Midbrain (tissue), 1 donor: ENCODE measurements at regions not wholly inside any gene's neighbourhood (a gene's known extent, or its start where the extent isn't known, plus 50 kb on each side); places are given as distances from the start of the nearest gene placed in this dataset.
A peak's percentile ranks its signal among the peaks of the same experiment; 100 is the strongest.

Experiments
- DNase-seq: peaks from one replicate; lab custom pipeline; 2025; lab: John Stamatoyannopoulos, UW

- no peak for DNase-seq
These were observed 185.7 kb upstream of the TOPAZ1 start for GRCh38 chr3:44055951-44056350.

DNA sequence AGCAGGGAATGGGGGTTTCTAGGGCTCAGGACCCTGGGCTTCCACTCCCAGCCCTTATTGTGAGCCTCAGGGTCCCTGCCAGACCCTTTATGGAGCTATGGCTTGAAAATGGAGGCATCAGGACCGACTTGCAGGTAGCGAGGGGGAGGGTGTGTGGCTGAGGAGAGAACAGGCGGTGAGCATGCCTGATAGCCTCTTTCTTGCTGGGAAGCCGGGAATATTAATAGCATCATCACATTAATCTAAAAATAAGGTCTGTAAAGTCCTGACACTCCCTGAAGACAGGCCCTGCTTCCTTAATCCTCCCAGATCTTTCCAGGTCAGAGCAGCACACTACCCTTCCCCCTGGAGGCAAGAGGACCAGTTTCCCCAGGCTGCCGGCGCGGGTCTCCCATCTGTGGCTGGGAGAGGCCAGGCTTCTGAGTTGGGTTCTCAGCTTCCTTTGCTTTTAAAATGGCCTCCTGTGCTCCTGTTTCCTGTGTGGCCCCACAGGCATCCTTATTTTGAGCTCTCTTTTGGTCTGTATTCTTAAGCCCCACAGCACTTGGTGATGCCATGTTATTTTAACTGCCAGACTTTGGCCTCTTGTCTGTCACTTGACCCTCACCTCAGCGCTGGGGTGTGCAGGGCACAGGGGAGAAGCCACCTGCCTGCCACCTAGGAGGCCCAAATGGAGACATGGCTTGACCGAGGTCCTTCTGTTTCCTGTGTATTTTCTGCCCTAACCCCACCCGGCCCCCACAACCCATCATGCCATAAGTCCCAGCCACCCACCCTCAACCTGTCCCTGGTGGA is 185.0 kb upstream of the TOPAZ1 start:
- no peak for DNase-seq

DNA sequence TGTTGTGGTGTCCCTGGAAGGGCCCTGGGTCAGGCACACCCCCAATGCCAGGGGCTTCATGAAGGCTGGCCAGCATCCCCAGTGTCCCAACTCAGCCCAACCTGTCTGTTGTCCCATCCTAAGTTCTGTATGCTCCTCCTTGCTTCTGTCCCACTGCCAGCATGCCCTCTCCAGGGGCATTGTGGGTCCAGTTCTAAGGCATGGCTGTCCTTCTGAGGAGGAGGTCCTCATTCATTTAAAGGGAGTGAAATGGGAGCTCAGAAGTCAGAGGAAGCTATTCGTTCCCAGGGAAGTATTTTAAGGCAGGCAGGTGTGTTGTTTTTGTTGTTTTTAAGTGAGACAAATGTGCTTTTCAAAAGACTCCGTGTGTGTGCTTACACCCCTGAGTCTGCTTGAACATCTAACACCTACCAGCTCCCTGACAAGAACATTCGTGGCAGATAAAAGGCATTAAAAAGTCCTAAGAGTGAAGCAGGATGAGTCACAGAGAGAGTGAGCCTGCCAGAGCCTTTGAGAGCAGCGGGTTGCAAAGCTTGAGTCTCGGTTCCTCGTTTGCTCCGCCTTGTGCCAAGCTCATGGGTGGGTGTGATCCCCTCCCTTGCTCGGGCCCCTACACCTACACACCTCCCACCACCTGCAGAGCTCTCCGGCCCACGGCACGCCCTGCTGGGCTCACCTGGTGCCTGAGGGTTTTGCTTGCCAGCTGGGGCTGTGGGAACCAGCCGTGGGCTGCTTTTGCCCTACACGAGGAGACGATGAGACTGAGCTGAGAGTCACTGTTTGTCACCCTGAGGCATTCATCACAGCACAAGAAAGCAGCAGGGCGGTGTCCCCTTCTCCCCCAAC is 183.4 kb upstream of the TOPAZ1 start:
- no peak for DNase-seq

- no peak for DNase-seq
These were observed 182.8 kb upstream of the TOPAZ1 start for GRCh38 chr3:44058868-44059203.

DNA sequence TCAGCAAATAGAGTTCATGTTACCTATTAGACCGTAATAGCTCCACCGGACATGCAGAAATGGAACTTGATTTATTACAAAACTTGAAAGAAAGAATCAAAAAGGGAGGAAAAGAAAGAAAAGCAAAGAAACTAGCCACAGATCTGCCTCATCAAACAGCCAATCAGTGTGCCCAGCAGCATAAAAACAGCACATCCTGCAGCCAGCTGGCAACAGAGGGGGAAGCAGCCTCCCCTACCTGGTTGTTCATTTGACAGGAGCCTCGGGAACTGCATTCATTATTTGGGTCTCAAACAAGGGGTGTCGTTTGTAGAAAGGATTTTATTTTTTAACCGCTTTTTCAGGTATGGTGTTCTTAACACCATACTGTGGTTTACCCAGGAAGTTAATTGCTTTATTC is 181.5 kb upstream of the TOPAZ1 start:
- DNase-seq, result no peak

GRCh38 chr3:44061268-44061667 is 180.4 kb upstream of the TOPAZ1 start:
- DNase-seq, result no peak

DNA sequence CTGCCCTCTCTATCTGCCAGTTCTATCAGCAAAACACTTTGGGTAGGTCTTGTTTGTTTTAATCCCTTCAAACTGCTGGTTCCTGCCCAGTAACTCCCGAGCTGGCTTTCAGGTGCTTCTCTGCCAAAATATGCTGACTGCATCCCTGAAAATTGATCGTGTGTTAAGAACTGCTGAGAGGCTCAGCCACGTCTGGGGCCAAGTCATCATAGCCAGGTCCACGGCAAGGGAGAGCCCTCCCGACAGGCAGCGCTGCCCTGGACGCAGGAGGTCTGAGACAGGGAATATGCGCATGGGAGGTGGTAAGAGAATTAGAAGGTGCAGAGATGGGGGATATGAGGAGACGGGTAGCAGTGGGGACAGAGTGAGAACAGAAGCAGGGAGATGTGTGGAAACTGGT is 179.7 kb upstream of the TOPAZ1 start:
- no peak for DNase-seq

- DNase-seq, result peak; percentile 6
These were observed 176.2 kb upstream of the TOPAZ1 start for GRCh38 chr3:44065311-44066094.

- DNase-seq, result no peak
These were observed 174.9 kb upstream of the TOPAZ1 start for GRCh38 chr3:44066806-44067205.

DNA sequence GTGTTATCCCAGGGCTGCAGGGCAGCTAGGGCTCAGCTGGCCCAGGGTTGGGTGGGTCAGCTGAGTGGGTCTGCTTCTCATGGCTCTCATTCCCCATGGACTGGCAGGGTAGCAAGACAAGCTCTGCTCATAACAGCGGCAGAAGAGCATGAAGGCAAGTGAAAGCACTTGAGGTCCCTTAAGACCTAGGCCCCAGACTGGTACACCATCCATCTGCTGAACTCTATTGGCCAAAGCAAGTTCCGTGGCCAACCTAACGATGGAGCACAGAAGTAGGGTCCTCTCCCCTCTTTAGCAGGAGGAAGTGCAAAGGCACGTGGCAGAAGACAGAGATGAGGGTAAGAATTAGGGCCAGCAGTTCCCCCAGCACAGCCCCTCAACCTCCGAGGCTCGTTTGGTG is 174.3 kb upstream of the TOPAZ1 start:
- DNase-seq, result no peak

GRCh38 chr3:44068753-44069152 is 172.9 kb upstream of the TOPAZ1 start:
- DNase-seq, result no peak

DNA sequence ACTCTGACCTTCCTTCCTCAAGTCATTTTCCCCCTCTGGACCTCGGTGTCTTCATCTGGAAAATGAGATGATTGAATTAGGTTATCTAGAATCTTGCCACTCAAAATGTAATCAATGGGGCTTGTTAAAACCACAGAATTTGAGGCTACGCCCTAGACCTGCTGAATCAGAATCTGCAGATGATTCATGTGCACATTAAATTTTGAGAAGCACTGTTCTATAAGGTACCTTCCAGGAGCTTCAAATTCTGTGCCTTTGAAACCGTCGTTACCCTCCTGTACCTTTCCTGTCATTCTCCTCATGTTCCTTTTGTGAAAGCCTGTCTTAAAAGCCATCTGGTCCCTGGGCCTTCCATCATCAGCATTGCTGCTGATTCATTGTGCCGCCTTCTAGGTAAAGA is 172.4 kb upstream of the TOPAZ1 start:
- no peak for DNase-seq

DNA sequence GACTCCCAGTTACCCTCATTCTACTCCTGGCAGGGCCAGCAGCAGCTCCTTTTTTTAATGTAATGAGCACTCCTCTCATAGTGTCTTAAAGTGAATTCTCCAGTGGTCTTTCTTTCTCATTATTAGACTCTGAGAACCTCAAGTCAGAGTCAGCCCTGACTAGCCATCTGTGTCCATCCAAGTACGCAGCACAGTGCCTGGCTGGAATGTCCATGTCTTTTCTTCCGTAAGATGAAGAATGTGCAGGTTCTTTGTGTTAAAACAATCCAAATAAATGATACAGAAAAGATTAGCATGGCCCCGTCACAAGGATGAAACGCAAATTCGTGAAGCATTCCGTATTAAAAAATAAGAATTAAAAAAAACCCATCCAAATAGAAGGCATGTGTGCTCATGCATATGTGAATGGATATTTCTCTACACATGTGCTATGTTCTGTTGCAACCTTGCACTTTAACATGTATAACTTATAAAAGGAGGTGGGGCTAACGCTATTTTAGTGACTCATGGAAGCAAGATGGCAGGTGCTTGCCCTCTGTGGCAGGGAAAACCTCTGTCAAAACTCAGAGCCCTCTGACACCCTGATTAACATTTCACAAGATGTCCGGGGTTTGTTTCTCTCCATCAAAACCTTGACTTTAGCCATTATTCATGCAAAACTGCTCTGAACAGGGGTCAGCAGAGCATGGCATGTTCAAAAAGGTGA is 170.7 kb upstream of the TOPAZ1 start:
- DNase-seq, result no peak

GRCh38 chr3:44072601-44073540 is 168.8 kb upstream of the TOPAZ1 start:
- DNase-seq, result no peak

- no peak for DNase-seq
These were observed 167.5 kb upstream of the TOPAZ1 start for GRCh38 chr3:44074181-44074580.

DNA sequence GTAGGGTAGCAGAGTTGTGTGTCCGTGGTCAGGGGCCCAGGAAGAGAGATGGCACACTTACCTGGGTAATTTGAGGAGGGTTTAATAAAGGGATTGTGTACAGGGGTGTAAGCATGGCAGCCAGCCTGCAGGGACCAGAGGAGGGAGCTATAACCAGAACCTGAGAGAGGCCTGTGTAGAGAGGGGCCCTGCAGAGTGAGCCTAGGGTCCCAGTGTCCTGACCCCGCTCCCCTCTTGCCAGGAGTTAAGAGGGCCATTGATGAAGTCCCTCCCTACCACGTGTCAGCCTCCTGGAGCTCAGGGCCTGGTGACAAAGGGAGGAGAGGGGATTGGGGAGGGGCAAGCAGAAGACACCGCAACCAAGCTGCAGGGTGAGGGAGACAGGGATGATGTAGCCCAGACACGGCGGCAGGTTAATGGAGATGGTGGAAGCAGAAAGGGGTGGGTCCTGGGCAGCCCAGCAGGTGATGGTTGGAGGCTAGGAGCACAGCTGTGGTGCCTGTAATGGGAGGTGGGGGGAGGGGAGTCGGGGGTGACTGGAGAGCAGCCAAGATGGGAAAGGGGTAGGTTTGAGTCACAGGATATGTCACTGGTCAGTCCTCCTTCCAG is 165.4 kb upstream of the TOPAZ1 start:
- DNase-seq, result no peak

DNA sequence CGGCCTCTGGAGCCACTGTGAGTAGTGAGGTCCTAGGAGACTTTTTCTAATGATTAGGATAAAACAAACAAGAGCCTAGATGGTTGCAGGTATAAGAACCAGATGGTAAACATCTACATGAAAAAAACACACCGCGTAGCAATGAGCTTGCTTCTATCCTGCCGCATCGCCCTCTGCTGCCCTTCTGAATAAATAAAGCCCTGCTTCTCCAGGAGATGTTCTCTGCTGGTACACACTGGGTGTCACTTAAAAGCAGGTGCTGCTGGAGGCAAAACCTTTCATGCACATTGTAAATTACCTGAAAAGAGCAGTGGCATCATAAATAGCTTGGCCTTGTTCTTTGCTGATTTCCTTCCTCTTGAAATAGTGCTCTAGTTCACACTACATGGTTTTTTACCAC is 164.4 kb upstream of the TOPAZ1 start:
- DNase-seq, result peak; percentile 28

DNA sequence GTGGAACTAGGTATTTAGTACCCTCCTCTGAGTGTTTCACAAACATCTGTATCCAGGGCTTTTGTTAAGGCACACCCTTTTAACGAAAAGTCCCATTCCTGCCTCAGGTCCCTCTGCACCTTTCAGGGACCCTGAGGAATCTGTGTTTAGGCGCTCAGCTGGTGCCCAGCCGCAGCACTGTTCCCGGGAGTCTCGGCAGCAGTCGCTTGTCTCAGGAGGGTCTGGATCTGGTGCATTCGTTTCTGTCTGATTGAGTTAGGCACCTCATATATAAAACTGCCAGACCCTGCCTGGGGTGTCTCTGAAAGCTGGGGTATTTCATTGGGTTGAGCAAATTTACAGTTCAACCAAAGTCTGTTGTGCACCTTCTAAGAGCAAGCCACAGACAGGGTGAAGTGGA is 162.8 kb upstream of the TOPAZ1 start:
- no peak for DNase-seq

GRCh38 chr3:44079916-44080315 is 161.8 kb upstream of the TOPAZ1 start:
- DNase-seq, result no peak

GRCh38 chr3:44080474-44081072 is 161.1 kb upstream of the TOPAZ1 start:
- DNase-seq, result no peak
